GM10266 (cell line): ENCODE measurements at regions not wholly inside any gene's neighbourhood (a gene's known extent, or its start where the extent isn't known, plus 50 kb on each side); places are given as distances from the start of the nearest gene placed in this dataset.

Experiments used
- DNase-seq: peaks from one replicate; pipeline ENCODE4 v3.0.0; 2012; ENCODE audit errors: extremely low spot score
- TF ChIP-seq, protein P1 (sequence below): IDR thresholded peaks from 2 replicates; pipeline ENCODE4 v1.5.1; 2012; ENCODE audit warnings: mild to moderate bottlenecking, low read depth; ENCODE audit not compliant: control insufficient read depth, insufficient read depth; ENCODE audit errors: missing control alignments

DNA sequence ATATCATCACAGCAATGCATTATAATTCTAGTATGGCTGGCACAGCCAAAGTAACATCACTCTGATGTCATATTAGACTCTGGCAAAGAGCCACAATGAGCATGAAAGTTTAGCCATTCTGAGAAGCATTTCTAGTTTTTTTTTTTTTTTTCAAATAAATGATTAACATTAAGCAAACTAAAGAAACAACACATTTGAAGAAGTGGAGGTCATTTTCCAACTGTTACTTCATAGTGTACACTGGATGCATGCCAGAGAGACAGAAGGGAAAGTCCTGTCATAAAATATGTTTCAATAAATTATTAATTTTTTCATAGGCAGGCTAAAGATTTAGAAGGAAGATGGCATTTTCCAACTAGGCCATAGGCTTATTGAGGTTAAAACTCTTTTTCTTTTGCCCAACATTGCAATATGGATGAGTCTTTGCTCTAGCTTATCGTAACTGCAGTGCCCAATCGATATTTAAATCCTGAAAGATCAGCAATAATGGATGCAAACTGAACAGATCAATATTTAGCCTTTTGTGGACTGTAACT, 1630.4 kb upstream of the ACVR2A start:
- DNase-seq = no peak
- TF ChIP-seq, protein P1, sequence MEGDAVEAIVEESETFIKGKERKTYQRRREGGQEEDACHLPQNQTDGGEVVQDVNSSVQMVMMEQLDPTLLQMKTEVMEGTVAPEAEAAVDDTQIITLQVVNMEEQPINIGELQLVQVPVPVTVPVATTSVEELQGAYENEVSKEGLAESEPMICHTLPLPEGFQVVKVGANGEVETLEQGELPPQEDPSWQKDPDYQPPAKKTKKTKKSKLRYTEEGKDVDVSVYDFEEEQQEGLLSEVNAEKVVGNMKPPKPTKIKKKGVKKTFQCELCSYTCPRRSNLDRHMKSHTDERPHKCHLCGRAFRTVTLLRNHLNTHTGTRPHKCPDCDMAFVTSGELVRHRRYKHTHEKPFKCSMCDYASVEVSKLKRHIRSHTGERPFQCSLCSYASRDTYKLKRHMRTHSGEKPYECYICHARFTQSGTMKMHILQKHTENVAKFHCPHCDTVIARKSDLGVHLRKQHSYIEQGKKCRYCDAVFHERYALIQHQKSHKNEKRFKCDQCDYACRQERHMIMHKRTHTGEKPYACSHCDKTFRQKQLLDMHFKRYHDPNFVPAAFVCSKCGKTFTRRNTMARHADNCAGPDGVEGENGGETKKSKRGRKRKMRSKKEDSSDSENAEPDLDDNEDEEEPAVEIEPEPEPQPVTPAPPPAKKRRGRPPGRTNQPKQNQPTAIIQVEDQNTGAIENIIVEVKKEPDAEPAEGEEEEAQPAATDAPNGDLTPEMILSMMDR = no peak

DNA sequence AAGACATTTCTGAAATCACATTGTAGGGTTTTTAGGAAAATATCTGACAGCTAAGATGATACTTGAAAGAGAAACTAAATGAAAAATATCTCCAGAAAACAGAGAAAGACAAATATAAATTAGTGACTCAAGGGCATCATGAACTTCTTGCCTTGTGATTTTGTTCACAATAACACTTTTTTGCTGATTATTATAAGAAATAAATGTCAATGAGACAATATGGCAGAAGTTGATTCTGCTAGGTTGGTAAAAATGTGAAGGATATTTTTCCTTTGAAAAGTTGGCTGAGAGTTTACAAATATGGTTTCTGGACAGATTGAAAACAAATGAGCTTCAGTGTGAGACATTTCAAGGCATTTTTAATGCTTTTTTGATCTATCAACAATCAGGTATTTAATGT, 1631.2 kb upstream of the ACVR2A start:
- TF ChIP-seq, protein P1 = no peak

GRCh38 chr2:146212602-146213001, 1632.2 kb upstream of the ACVR2A start:
- TF ChIP-seq, protein P1 = no peak
- no peak for DNase-seq

More for the DNA sequence above, 1631.2 kb upstream of the ACVR2A start:
- no peak for DNase-seq

- TF ChIP-seq, protein P1 = no peak
- DNase-seq = no peak
Measured at GRCh38 chr2:146209842-146210275, 1635.0 kb upstream of the ACVR2A start.

DNA sequence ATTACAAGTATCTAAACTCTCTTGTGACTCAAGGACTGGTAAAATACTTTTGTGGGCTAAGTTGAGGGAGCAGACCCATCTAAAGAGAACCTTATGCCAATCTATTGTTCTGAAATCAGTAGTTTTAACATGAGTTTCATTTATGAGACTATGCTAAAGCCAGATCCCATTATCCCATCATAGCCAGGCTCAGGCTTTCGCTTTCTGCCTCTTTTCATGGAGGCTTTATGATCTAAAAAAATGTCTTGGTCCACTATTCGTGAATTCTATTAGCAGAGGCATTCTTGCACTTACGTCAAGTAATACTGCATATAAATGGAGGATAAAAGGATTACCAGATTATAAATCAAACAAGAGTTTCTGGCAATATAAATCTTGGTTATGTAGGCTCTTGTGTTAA, 1636.9 kb upstream of the ACVR2A start:
- DNase-seq = no peak
- TF ChIP-seq, protein P1 = no peak

- TF ChIP-seq, protein P1 = no peak
- DNase-seq = no peak
Measured at GRCh38 chr2:146207417-146207816, 1637.4 kb upstream of the ACVR2A start.

GRCh38 chr2:146203064-146203624, 1641.7 kb upstream of the ACVR2A start:
- TF ChIP-seq, protein P1 = no peak
- DNase-seq = no peak
